ENCODE measurements at regions not wholly inside any gene's neighbourhood (a gene's known extent, or its start where the extent isn't known, plus 50 kb on each side); places are given as distances from the start of the nearest gene placed in this dataset.
A peak's percentile ranks its signal among the peaks of the same experiment; 100 is the strongest.

DNA sequence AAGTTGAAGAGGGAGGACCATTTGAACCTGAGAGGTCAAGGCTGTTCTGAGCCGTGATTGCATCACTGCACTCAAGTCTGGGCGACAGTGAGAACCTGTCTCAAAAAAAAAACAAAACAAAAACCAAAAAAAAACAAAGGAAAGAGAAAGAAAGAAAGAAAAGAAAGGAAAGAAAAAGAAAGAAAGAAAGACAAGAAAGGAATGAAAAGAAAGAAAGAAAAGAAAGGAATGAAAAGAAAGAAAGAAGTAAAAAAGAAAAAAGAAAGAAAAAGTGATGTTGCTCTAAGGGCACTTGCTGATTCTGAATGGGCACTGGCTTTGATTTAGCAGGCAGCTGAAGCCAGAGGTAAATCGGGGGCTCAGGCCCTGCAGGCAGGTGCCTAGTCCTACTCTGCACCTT, 161.0 kb downstream of the MCHR2 start:
- no peak for DNase-seq (ENCODE audit: low read depth, low spot score)
- no peak overlapping the region for H3K27ac ChIP-seq (ENCODE audit: control insufficient read depth, insufficient read depth, low read length)
- no peaks in the 10 kb centered on the region for H3K9me3 ChIP-seq (ENCODE audit: control insufficient read depth, low read depth, low read length)
- H3K27me3 ChIP-seq (ENCODE audit: control insufficient read depth, extremely low read depth, insufficient read depth, low read length), result no peaks in the 10 kb centered on the region
- dilution Hi-C loops (cut with MboI; ENCODE audit: extremely low pct_ligation_motif_present, low sequenced_read_pairs), result no loop called here
- no peak for FAIRE-seq
- no peak overlapping the region for H2AFZ ChIP-seq (ENCODE audit: control insufficient read depth, low read length)
- H3K4me3 ChIP-seq (ENCODE audit: control insufficient read depth in 2 of 3, extremely low read depth in 1 of 3, insufficient read depth in 2 of 3, low read depth in 1 of 3, low read length in 3 of 3), result no peak overlapping the region
- H3K9me1 ChIP-seq (ENCODE audit: control insufficient read depth, extremely low read depth, insufficient read depth, low read length), result no peaks in the 10 kb centered on the region
- no peak overlapping the region for H3K4me2 ChIP-seq (ENCODE audit: control insufficient read depth, extremely low read depth, insufficient read depth, low read depth, low read length)
- TF ChIP-seq CTCF (optimal IDR thresholded peaks at IDR 0.05 in 1 of 3, IDR thresholded peaks at IDR 0.05 in 1 of 3, conservative IDR thresholded peaks at IDR 0.05 in 1 of 3; ENCODE audit: extremely low read depth in 1 of 3, insufficient read depth in 2 of 3, low read length in 3 of 3) (no peak), EZH2 (IDR thresholded peaks at IDR 0.05; ENCODE audit: low read length) (no peak)
- H3K79me2 ChIP-seq (ENCODE audit: control insufficient read depth, insufficient read depth, low read length), result no peaks in the 10 kb centered on the region
- no peaks in the 10 kb centered on the region for H3K36me3 ChIP-seq (ENCODE audit: control insufficient read depth in 2 of 2, extremely low read depth in 1 of 2, insufficient read depth in 2 of 2, low read length in 2 of 2)
- H3K4me1 ChIP-seq (ENCODE audit: control insufficient read depth, extremely low read depth, insufficient read depth, low read length), result peaks cover 5% of the 10 kb centered on the region
- no peak overlapping the region for H3K9ac ChIP-seq (ENCODE audit: control insufficient read depth, extremely low read depth, insufficient read depth, low read length)
- no peaks in the 10 kb centered on the region for H4K20me1 ChIP-seq (ENCODE audit: control insufficient read depth, extremely low read depth, insufficient read depth, low read length)

- no peaks in the 10 kb centered on the region for H3K9me3 ChIP-seq (ENCODE audit: control insufficient read depth, low read depth, low read length)
- no peak for TF ChIP-seq CTCF (optimal IDR thresholded peaks at IDR 0.05 in 1 of 3, IDR thresholded peaks at IDR 0.05 in 1 of 3, conservative IDR thresholded peaks at IDR 0.05 in 1 of 3; ENCODE audit: extremely low read depth in 1 of 3, insufficient read depth in 2 of 3, low read length in 3 of 3)
- TF ChIP-seq EZH2 (IDR thresholded peaks at IDR 0.05; ENCODE audit: low read length), result no peak
- peak overlapping the region; percentile 45 for H3K4me2 ChIP-seq (ENCODE audit: control insufficient read depth, extremely low read depth, insufficient read depth, low read depth, low read length)
- H2AFZ ChIP-seq (ENCODE audit: control insufficient read depth, low read length), result peak overlapping the region; percentile 75
- dilution Hi-C loops (cut with MboI; ENCODE audit: extremely low pct_ligation_motif_present, low sequenced_read_pairs), result no loop called here
- no peaks in the 10 kb centered on the region for H3K79me2 ChIP-seq (ENCODE audit: control insufficient read depth, insufficient read depth, low read length)
- DNase-seq (ENCODE audit: low read depth, low spot score), result peak; percentile 46
- H3K4me3 ChIP-seq (ENCODE audit: control insufficient read depth in 2 of 3, extremely low read depth in 1 of 3, insufficient read depth in 2 of 3, low read depth in 1 of 3, low read length in 3 of 3), result no peak overlapping the region
- no peaks in the 10 kb centered on the region for H3K36me3 ChIP-seq (ENCODE audit: control insufficient read depth in 2 of 2, extremely low read depth in 1 of 2, insufficient read depth in 2 of 2, low read length in 2 of 2)
- peaks cover 13% of the 10 kb centered on the region for H3K4me1 ChIP-seq (ENCODE audit: control insufficient read depth, extremely low read depth, insufficient read depth, low read length)
- peak overlapping the region; percentile 44 for H3K27ac ChIP-seq (ENCODE audit: control insufficient read depth, insufficient read depth, low read length)
- no peaks in the 10 kb centered on the region for H3K9me1 ChIP-seq (ENCODE audit: control insufficient read depth, extremely low read depth, insufficient read depth, low read length)
- FAIRE-seq, result no peak
- H4K20me1 ChIP-seq (ENCODE audit: control insufficient read depth, extremely low read depth, insufficient read depth, low read length), result no peaks in the 10 kb centered on the region
- H3K27me3 ChIP-seq (ENCODE audit: control insufficient read depth, extremely low read depth, insufficient read depth, low read length), result no peaks in the 10 kb centered on the region
- no peak overlapping the region for H3K9ac ChIP-seq (ENCODE audit: control insufficient read depth, extremely low read depth, insufficient read depth, low read length)
Measured at GRCh38 chr6:99836471-99836870, 157.6 kb downstream of the MCHR2 start.
